ENCODE measurements at regions not wholly inside any gene's neighbourhood (a gene's known extent, or its start where the extent isn't known, plus 50 kb on each side); places are given as distances from the start of the nearest gene placed in this dataset.

DNA sequence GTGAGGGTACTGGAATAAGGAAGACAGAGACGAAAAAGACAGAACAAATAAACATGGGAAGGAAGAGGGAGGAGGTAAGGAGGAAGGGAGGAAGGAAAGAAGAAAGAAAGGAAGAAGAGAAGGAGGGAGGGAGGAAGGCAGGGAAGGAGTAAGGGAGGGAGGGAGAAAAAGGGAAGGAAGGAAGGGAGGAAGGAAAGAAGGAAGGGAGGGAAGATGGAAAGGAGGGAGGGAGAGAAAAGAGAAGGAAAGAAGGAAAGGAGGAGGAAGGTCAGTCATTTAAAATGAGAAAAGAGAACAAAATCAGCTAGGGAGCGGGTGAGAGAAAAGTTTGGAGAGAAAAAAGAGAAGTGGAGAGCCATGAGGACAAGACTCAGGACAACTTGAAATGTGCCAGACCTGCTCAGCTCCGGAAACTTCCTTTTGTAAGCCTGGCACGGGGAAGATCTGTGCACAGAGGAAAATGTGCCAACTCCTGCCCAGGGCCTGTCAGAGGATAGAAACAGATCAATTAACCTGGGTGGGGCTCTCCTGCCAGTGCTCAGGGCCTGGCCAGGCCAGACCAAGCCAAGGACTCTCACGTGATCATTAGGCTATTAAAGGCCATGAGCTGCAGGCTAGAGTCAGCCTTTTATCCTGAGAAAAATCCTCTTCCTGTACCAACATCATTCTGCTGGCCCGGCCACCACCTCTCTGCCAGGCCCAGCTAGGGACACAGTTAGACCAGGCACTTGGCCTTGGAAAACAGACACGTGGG, 50.1 kb upstream of the BCL6 start:
- Mint-ChIP-seq H3K4me1 (peaks cover 45% of the 10 kb centered on the region), H3K4me3 (no peak overlapping the region), H3K36me3 (ENCODE audit: low read depth) (peaks cover 57% of the 10 kb centered on the region), H3K9me3 (peaks cover 15% of the 10 kb centered on the region), H3K27me3 (no peaks in the 10 kb centered on the region), H3K27ac (no peak overlapping the region)
- ChIA-PET POLR2A (no interaction called here), CTCF (interaction anchor here (1.3 kb wide), 1 partner anchor 8 kb away, joined by 3 read pairs; no protein-coding TSS in a partner anchor)
- DNase-seq, result no peak

DNA sequence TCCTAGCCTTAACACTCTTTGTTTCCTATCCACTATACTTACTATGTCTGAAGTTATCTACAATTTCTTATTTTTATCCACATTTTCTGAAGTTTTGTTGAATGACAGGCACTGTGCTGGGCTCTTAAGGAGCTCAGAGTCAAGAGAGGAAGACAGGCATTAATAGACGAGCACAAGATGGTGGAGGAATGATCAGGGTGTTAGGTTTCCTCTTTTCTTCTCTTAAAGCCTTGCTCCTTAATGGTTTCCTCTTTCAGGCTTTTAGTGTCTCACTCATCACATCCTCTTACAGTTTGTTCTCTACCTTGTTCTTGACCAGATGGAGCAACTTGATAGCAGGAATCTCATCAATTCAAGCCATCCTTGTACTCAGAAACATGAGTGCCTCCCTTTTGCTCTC, 52.9 kb upstream of the BCL6 start:
- peaks cover 45% of the 10 kb centered on the region for H3K36me3 Mint-ChIP-seq (ENCODE audit: low read depth)
- no peaks in the 10 kb centered on the region for H3K27me3 Mint-ChIP-seq
- H3K4me1 Mint-ChIP-seq, result peaks cover 63% of the 10 kb centered on the region
- ChIA-PET POLR2A (interaction anchor here (0.8 to 7.8 kb wide), 9 partner anchors 9 to 366 kb away, joined by 3 to 251 read pairs (median 6); partner anchors contain the start of gene BCL6), CTCF (interaction anchor here (0.6 to 7.5 kb wide), 5 partner anchors 9 to 1107 kb away, joined by 3 to 79 read pairs (median 4); partner anchors contain the start of gene BCL6)
- peak overlapping the region; percentile 6 for H3K4me3 Mint-ChIP-seq
- DNase-seq, result no peak
- H3K9me3 Mint-ChIP-seq, result peaks cover 20% of the 10 kb centered on the region
- peak overlapping the region; percentile 85 for H3K27ac Mint-ChIP-seq

DNA sequence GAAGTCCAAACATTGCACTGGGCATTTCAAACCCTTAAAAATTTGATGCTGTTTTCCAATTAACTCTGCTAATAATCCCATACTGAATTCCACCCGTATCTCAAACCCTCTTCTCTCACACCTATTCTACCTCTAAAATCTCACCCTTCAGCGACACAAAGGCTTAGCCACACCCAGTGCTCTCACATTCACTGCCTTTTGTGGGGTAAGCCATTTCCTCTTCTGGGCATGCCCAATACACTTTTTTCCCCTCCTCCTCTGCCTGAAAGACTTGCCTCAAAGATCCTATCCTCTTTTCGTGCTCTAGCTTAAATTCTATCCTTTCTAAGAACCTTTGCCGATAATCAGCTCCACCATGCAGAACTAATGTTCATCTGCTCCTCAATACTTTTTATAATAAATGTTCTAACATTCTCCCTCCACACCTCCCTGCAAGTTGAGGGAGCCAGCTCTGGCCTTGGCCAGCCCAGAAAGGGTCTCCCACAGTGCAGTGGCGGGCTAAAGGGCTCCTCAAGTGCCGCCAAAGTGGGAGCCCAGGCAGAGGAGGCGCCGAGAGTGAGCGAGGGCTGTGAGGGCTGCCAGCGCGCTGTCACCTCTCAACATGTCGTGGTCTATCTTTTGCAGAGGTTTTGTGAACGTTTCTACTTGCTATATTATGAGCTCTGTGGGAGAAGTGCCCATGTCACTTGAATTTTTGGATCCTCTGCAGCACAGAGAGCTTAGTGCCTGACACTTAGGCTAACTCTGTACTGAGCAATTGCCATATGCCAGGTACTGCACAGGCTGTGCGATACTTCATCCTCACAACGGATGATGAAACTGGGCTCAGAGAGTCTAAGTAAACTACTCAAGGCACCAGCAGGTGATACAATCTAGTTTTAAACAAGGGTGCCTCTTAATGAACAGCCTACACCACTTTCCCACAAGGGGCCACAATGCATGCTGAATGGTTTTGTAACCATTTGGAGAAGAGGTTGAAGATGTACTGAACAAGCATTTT, 53.6 kb upstream of the BCL6 start:
- Mint-ChIP-seq H3K27ac (peak overlapping the region; percentile 85), H3K36me3 (ENCODE audit: low read depth) (peaks cover 39% of the 10 kb centered on the region)

DNA sequence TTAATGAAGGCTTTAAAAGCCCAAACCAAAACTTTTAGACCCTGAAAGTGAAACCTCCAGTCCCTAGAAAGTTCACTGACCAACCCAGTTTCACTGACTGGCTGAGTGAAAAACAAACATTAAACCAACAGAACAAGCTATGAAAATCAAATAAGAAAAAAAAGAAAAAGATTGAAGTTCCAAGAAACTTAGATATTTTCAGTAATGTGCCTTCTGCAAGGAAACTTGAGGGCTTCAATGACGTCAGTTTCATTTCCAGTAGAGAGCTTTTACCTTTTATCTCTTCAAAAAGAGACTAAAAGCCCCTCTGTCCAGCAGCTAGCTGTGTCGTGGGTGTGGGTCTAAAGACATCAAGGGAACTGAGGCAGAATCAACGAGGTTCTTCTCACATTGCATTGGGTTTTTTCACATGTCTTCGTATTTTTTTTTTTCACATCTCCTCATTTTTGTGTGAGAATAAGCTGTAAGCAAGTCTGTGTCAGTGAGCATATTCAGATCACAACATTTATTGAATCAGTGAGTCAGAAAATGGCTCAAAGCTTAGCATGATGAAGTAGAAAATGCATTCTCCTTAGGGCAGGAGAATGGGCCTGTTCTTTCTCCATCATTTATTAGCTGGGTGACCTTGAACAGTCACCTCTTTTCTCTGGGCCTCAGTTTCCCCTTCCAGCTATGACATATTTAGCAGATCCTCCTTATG, 54.8 kb upstream of the BCL6 start:
- CTCF ChIA-PET, result interaction anchor here (0.7 to 7.5 kb wide), 10 partner anchors 15 to 1344 kb away, joined by 3 to 79 read pairs (median 4); partner anchors contain the start of gene BCL6
- peak overlapping the region; percentile 46 for H3K4me3 Mint-ChIP-seq
- peaks cover 16% of the 10 kb centered on the region for H3K9me3 Mint-ChIP-seq
- POLR2A ChIA-PET, result interaction anchor here (0.9 to 7.8 kb wide), 14 partner anchors 12 to 1531 kb away, joined by 3 to 251 read pairs (median 4); partner anchors contain the start of genes BCL6 and LPP
- no peaks in the 10 kb centered on the region for H3K27me3 Mint-ChIP-seq
- peaks cover 77% of the 10 kb centered on the region for H3K4me1 Mint-ChIP-seq
- H3K27ac Mint-ChIP-seq, result peak overlapping the region; percentile 85
- peaks cover 34% of the 10 kb centered on the region for H3K36me3 Mint-ChIP-seq (ENCODE audit: low read depth)
- peak; percentile 39 for DNase-seq

More for the DNA sequence above, 53.6 kb upstream of the BCL6 start:
- CTCF ChIA-PET, result interaction anchor here (0.6 to 7.5 kb wide), 8 partner anchors 9 to 1345 kb away, joined by 3 to 79 read pairs (median 4); partner anchors contain the start of gene BCL6
- Mint-ChIP-seq H3K4me1 (peaks cover 68% of the 10 kb centered on the region), H3K4me3 (peak overlapping the region; percentile 46), H3K9me3 (peaks cover 20% of the 10 kb centered on the region), H3K27me3 (no peaks in the 10 kb centered on the region)
- POLR2A ChIA-PET, result interaction anchor here (0.8 to 7.8 kb wide), 15 partner anchors 9 to 1532 kb away, joined by 3 to 251 read pairs (median 4); partner anchors contain the start of genes BCL6 and LPP
- peak; percentile 61 for DNase-seq

DNA sequence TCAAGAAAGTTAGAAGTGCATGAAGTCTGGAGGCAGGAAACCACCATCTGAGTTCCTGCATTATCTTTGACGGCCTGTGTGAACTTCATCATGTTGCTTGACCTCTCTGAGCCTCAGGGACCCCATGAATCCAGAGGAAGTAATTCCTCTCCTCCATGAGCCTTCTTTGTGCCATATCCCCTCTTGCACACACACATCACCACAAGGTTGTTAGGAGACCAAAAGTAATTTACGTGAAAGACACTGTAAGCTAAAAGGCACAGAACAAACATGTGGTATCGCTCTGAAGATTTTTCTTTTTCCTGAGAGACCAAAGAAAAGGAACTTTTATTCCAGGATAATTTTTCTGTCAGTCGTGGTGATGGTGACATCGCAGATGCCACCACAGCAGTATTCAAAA, 55.9 kb upstream of the BCL6 start:
- H3K9me3 Mint-ChIP-seq, result peaks cover 18% of the 10 kb centered on the region
- no peaks in the 10 kb centered on the region for H3K27me3 Mint-ChIP-seq
- peaks cover 88% of the 10 kb centered on the region for H3K4me1 Mint-ChIP-seq
- peaks cover 40% of the 10 kb centered on the region for H3K36me3 Mint-ChIP-seq (ENCODE audit: low read depth)
- ChIA-PET POLR2A (interaction anchor here (1.1 to 7.8 kb wide), 7 partner anchors 13 to 353 kb away, joined by 3 to 251 read pairs (median 14); partner anchors contain the start of genes BCL6 and LPP), CTCF (interaction anchor here (1.6 to 7.5 kb wide), 4 partner anchors 24 to 199 kb away, joined by 4 to 79 read pairs (median 35); partner anchors contain the start of gene BCL6)
- H3K4me3 Mint-ChIP-seq, result peak overlapping the region; percentile 26
- peak overlapping the region; percentile 85 for H3K27ac Mint-ChIP-seq
- no peak for DNase-seq

DNA sequence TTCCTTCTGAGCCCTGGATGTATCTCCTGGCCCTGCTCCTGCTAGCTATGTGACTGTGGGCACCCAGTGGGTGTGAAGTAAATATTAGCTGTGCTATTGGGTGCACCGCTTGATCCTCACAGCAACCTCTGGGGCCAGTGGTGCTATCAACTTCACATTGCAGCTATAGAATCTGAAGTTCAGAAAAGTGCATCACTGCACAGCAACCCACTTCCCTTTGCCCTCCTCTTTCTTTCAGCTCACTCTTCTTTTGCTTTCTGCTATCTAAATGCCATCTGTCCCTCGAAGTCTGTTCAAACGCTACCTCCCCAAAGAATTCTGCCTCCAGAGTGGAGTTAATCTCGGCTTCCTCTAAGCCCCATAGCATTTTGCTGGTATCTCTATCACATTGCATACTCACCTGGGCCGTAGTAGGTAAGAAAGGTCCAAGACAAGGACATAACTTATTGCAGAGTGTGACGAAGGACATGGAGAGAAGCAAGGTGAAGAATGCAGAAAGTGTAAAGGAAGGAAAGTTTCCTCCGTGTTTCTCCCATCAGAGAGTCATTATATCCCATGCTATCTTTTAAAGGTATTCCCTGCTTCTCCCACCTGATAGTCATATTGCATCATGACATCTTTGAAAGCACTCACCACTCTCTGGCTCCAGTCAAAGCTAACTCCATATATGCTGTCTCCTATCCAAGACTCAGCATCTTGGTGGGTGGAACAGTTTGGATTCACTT, 57.1 kb upstream of the BCL6 start:
- ChIA-PET CTCF (interaction anchor here (1.1 to 7.5 kb wide), 6 partner anchors 25 to 353 kb away, joined by 3 to 79 read pairs (median 6); partner anchors contain the start of genes BCL6 and LPP), POLR2A (interaction anchor here (0.9 to 7.8 kb wide), 10 partner anchors 15 to 352 kb away, joined by 3 to 251 read pairs (median 9); partner anchors contain the start of genes BCL6 and LPP)
- peaks cover 34% of the 10 kb centered on the region for H3K36me3 Mint-ChIP-seq (ENCODE audit: low read depth)
- peak overlapping the region; percentile 61 for H3K4me3 Mint-ChIP-seq
- peaks cover 11% of the 10 kb centered on the region for H3K9me3 Mint-ChIP-seq
- peak overlapping the region; percentile 85 for H3K27ac Mint-ChIP-seq
- no peak for DNase-seq
- H3K27me3 Mint-ChIP-seq, result no peaks in the 10 kb centered on the region
- peaks cover 97% of the 10 kb centered on the region for H3K4me1 Mint-ChIP-seq

DNA sequence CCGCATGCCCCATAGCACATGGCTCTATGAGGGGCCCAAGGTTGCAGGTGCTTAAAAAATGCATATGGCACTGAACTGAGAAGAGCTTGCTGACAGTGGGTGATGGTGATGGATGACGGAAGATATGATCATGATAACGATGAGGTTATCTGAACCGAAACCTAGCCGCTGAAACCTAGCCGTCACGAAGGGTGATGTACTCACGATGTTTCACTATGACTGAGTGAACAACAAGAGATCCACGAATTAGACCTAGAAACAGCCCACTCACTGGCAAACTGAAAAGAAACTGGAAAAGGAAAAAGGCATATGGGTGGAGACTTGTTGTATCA, 57.6 kb upstream of the BCL6 start:
- DNase-seq, result peak; percentile 88
- peak overlapping the region; percentile 61 for H3K4me3 Mint-ChIP-seq
- peaks cover 30% of the 10 kb centered on the region for H3K36me3 Mint-ChIP-seq (ENCODE audit: low read depth)
- ChIA-PET POLR2A (interaction anchor here (0.9 to 7.8 kb wide), 10 partner anchors 9 to 352 kb away, joined by 3 to 251 read pairs (median 7); partner anchors contain the start of genes BCL6 and LPP), CTCF (interaction anchor here (1.1 to 7.5 kb wide), 7 partner anchors 7 to 352 kb away, joined by 3 to 79 read pairs (median 4); partner anchors contain the start of genes BCL6 and LPP)
- no peaks in the 10 kb centered on the region for H3K27me3 Mint-ChIP-seq
- peaks cover 10% of the 10 kb centered on the region for H3K9me3 Mint-ChIP-seq
- peaks cover 94% of the 10 kb centered on the region for H3K4me1 Mint-ChIP-seq
- peak overlapping the region; percentile 85 for H3K27ac Mint-ChIP-seq

DNA sequence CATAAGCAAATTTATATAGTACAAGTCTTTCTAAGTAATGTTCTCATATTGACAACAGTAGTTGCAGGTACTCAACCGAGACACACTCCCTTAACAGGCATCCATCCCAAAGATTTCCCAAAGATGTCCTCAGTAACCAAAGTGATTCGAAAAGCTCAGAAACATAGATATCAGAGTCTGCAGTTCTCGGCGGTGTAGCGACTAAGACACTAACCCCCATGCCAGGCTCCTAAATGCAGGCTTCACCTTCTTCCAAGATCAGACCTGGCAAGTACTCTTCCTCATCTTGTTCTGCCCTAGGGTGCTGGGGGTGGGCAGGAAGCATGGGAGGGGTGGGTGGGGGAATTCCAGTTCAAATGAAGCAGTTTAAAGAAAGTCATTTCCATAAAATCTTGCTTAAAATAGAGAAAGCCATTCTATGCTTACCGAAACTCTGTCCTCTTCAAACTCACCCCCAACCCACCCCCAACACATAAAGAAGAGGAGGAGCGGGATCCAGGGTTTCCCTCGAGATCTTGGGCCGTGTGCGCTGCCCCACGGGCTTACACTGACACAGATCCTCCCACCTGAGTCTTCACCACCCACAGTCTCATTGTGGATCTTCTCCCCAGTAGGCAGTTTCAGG, 59.0 kb upstream of the BCL6 start:
- ChIA-PET CTCF (interaction anchor here (0.8 to 7.5 kb wide), 4 partner anchors 9 to 403 kb away, joined by 3 to 79 read pairs (median 32); partner anchors contain the start of gene BCL6), POLR2A (interaction anchor here (1.2 to 7.8 kb wide), 4 partner anchors 11 to 58 kb away, joined by 3 to 251 read pairs (median 25); partner anchors contain the start of gene BCL6)
- no peak for DNase-seq
- no peaks in the 10 kb centered on the region for H3K27me3 Mint-ChIP-seq
- no peak overlapping the region for H3K4me3 Mint-ChIP-seq
- peaks cover 8% of the 10 kb centered on the region for H3K9me3 Mint-ChIP-seq
- H3K4me1 Mint-ChIP-seq, result peaks cover 80% of the 10 kb centered on the region
- H3K27ac Mint-ChIP-seq, result peak overlapping the region; percentile 69
- H3K36me3 Mint-ChIP-seq (ENCODE audit: low read depth), result peaks cover 28% of the 10 kb centered on the region

DNA sequence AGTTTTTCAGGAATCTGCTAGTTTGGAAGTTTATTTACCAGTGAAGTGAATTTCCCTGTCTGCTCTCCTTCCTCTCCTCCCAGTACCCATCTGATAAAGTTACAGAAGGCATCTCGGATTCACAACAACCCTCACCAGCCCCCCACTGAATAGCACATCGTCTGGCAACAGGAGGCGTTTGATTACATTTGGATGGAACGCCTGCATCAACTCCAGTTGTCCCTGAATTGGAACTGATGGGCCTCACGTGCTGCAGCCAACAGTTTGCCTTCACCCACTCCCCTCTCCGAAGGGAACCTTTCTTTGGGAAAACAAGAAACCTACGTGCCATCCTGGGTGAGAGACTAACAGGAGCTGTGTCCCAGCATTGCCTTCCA, 59.5 kb upstream of the BCL6 start:
- ChIA-PET POLR2A (interaction anchor here (1.5 to 7.8 kb wide), 4 partner anchors 27 to 59 kb away, joined by 4 to 251 read pairs (median 12); partner anchors contain the start of gene BCL6), CTCF (no interaction called here)
- Mint-ChIP-seq H3K36me3 (ENCODE audit: low read depth) (peaks cover 28% of the 10 kb centered on the region), H3K4me3 (no peak overlapping the region), H3K9me3 (peaks cover 8% of the 10 kb centered on the region), H3K27ac (peak overlapping the region; percentile 48), H3K27me3 (no peaks in the 10 kb centered on the region), H3K4me1 (peaks cover 75% of the 10 kb centered on the region)
- no peak for DNase-seq

DNA sequence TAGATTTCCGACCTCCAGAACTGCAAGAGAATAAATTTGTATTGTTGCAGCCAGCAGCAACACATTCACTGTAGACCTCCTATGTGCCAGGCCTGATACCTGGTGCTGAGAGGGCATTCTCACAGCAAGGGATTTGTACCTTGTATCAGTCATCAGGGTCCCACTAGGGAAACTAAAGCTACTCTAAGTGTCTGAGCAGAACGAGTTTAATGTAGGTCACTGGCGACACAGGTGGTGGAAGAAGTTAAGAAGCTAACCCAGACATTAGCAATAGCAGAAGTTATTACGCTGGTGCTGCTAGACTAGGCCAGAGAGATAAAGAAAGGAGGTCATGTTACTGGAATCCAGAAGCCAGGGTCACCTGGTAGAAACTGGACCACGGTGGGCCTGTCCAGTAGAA, 60.5 kb upstream of the BCL6 start:
- H3K27me3 Mint-ChIP-seq, result no peaks in the 10 kb centered on the region
- ChIA-PET CTCF (interaction anchor here (1.2 kb wide), 1 partner anchor 65 kb away, joined by 3 read pairs; no protein-coding TSS in a partner anchor), POLR2A (interaction anchor here (1.5 to 3.7 kb wide), 2 partner anchors 28 to 60 kb away, joined by 4 to 14 read pairs; partner anchors contain the start of gene BCL6)
- no peak overlapping the region for H3K4me3 Mint-ChIP-seq
- DNase-seq, result no peak
- peaks cover 28% of the 10 kb centered on the region for H3K36me3 Mint-ChIP-seq (ENCODE audit: low read depth)
- H3K27ac Mint-ChIP-seq, result no peak overlapping the region
- peaks cover 8% of the 10 kb centered on the region for H3K9me3 Mint-ChIP-seq
- H3K4me1 Mint-ChIP-seq, result peaks cover 65% of the 10 kb centered on the region
